Lower lobe of right lung (tissue), 2 donors: ENCODE measurements at regions not wholly inside any gene's neighbourhood (a gene's known extent, or its start where the extent isn't known, plus 50 kb on each side); places are given as distances from the start of the nearest gene placed in this dataset.

Experiments used
- ATAC-seq, 2 donors: fragments of 200-7000 bp; cut with Tn5 transposase; one replicate each; pipeline ENCODE4 v1.9.1; 2020 to 2022; ENCODE audit warnings: mild to moderate bottlenecking in 2 of 2, moderate library complexity in 2 of 2
- DNase-seq: peaks from one replicate; pipeline ENCODE4 v3.0.0-alpha.2; 2020
- H3K27ac ChIP-seq: fragments of 200-600 bp; one replicate; pipeline ENCODE4 v1.8.0; 2022
- H3K27me3 ChIP-seq: fragments of 200-600 bp; one replicate; pipeline ENCODE4 v1.8.0; 2022; ENCODE audit warnings: low read depth
- H3K36me3 ChIP-seq: fragments of 200-600 bp; one replicate; pipeline ENCODE4 v1.8.0; 2022; ENCODE audit warnings: mild to moderate bottlenecking
- H3K4me1 ChIP-seq: fragments of 200-600 bp; one replicate; pipeline ENCODE4 v1.8.0; 2022
- H3K4me3 ChIP-seq: fragments of 200-600 bp; one replicate; pipeline ENCODE4 v1.8.0; 2022; ENCODE audit warnings: mild to moderate bottlenecking
- H3K9me3 ChIP-seq: fragments of 200-600 bp; one replicate; pipeline ENCODE4 v1.8.0; 2022
- intact Hi-C: fragments of 100-400 bp; cut with DNase I; formaldehyde crosslinking; loops from one replicate; pipeline ENCODE4 v1.11.0; 2022
- TF ChIP-seq, protein P1 (sequence below): fragments of 200-600 bp; IDR thresholded peaks from one replicate; pipeline ENCODE4 v1.8.0; 2022; ENCODE audit warnings: antibody characterized with exemption, mild to moderate bottlenecking
- donor health status: DM: no; HTN: yes; CAD: no; lungs with severe emphysema.

DNA sequence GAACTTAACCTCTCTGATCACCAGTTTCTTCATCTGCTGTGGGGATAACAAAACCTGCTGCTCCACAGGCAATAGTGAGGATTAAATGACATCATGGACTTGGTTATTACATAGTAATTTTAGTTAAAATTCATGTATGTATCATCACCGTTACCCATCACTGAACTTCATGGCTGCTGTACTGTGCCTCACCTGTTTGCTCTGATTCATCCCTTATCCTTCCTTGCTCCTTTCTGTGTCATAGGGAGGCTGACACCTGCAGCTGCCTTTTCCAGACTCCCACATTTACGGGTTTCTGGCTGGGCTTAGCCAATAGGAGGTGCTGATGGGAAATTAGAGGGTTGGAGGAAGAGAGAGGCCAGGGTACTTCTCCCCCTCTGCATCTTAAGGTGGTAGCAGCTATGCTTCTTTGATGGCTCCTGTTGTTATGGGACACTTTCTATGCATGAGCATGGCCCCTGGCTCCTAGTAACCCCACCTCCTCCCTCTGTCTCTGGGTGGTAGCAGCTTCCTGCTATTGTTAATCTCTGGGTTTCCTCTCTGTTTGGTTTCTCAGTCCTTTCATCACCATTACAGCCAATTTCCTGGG is 332.1 kb downstream of the DHX35 start:
- no peak for DNase-seq
- Histone ChIP-seq H3K4me1 (peaks cover 7% of the 10 kb centered on the region), H3K27me3 (no peaks in the 10 kb centered on the region), H3K27ac (no peak overlapping the region), H3K9me3 (no peaks in the 10 kb centered on the region), H3K36me3 (no peaks in the 10 kb centered on the region), H3K4me3 (no peak overlapping the region)
- TF ChIP-seq, protein P1, sequence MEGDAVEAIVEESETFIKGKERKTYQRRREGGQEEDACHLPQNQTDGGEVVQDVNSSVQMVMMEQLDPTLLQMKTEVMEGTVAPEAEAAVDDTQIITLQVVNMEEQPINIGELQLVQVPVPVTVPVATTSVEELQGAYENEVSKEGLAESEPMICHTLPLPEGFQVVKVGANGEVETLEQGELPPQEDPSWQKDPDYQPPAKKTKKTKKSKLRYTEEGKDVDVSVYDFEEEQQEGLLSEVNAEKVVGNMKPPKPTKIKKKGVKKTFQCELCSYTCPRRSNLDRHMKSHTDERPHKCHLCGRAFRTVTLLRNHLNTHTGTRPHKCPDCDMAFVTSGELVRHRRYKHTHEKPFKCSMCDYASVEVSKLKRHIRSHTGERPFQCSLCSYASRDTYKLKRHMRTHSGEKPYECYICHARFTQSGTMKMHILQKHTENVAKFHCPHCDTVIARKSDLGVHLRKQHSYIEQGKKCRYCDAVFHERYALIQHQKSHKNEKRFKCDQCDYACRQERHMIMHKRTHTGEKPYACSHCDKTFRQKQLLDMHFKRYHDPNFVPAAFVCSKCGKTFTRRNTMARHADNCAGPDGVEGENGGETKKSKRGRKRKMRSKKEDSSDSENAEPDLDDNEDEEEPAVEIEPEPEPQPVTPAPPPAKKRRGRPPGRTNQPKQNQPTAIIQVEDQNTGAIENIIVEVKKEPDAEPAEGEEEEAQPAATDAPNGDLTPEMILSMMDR = no peak
- intact Hi-C loops = no loop called here
- ATAC-seq = no peak

DNA sequence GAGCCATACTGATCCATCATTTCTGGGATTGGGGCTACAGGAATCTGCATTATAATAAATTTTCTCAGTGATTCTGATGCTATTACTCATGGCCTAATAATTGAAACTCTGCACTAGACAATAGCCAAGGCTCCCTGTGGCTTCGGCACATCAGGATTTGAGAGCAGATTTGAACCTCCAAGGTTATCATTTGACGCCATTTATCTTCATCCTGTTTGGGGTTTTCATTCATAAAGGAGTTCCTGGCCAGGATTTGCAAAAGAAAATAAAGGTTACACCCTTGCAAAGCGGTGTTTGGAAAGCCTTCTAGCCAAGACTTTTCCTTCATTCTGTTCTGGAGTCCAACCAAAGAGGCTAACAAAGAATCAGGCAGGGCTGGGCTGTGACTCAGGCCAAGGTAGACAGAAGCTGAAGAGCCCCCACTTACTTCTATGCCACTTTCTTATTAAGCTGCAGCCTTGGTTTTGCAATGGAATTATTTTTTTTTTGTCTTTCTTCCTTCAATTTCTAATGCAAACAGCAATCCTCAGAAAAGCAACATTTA is 330.1 kb downstream of the DHX35 start:
- TF ChIP-seq, protein P1 = no peak
- Histone ChIP-seq H3K27ac (no peak overlapping the region), H3K27me3 (no peaks in the 10 kb centered on the region), H3K36me3 (no peaks in the 10 kb centered on the region), H3K4me1 (no peaks in the 10 kb centered on the region), H3K4me3 (no peak overlapping the region), H3K9me3 (no peaks in the 10 kb centered on the region)
- intact Hi-C loops = no loop called here
- DNase-seq (no peak), ATAC-seq (no peak)

GRCh38 chr20:39291301-39291700 is 329.2 kb downstream of the DHX35 start:
- TF ChIP-seq, protein P1 = no peak
- H3K9me3 ChIP-seq = no peaks in the 10 kb centered on the region
- no peak for ATAC-seq
- H3K27me3 ChIP-seq = no peaks in the 10 kb centered on the region
- no peak overlapping the region for H3K4me3 ChIP-seq
- no peak overlapping the region for H3K27ac ChIP-seq
- intact Hi-C loops = no loop called here
- DNase-seq = no peak
- H3K36me3 ChIP-seq = no peaks in the 10 kb centered on the region
- H3K4me1 ChIP-seq = no peaks in the 10 kb centered on the region

- H3K27ac ChIP-seq = no peak overlapping the region
- TF ChIP-seq, protein P1 = no peak
- ATAC-seq = no peak
- no peaks in the 10 kb centered on the region for H3K9me3 ChIP-seq
- H3K4me1 ChIP-seq = no peaks in the 10 kb centered on the region
- intact Hi-C loops = no loop called here
- no peak overlapping the region for H3K4me3 ChIP-seq
- no peaks in the 10 kb centered on the region for H3K36me3 ChIP-seq
- no peak for DNase-seq
- no peaks in the 10 kb centered on the region for H3K27me3 ChIP-seq
Observed at GRCh38 chr20:39290575-39290974, 328.4 kb downstream of the DHX35 start.

GRCh38 chr20:39289831-39290230 is 327.7 kb downstream of the DHX35 start:
- Histone ChIP-seq H3K4me1 (no peaks in the 10 kb centered on the region), H3K9me3 (no peaks in the 10 kb centered on the region), H3K36me3 (no peaks in the 10 kb centered on the region), H3K27ac (no peak overlapping the region), H3K4me3 (no peak overlapping the region), H3K27me3 (no peaks in the 10 kb centered on the region)
- TF ChIP-seq, protein P1 = no peak
- DNase-seq (no peak), ATAC-seq (no peak)
- intact Hi-C loops = no loop called here
